K562 (cell line): ENCODE measurements at regions not wholly inside any gene's neighbourhood (a gene's known extent, or its start where the extent isn't known, plus 50 kb on each side); places are given as distances from the start of the nearest gene placed in this dataset.

Experiments used
- ATAC-seq: fragments of 200-7000 bp; cut with Tn5 transposase; 3 replicates; pipeline ENCODE4 v1.9.1; 2020; ENCODE audit warnings: moderate library complexity
- BruUV-seq: library from RNA; stranded (reverse); fragments of 400-500 nt; replicated peaks from 2 replicates; lab custom pipeline; 2021; lab: Mats Ljungman, UMichigan
- CTCF ChIA-PET: fragments of 300-600 bp; formaldehyde crosslinking; extraction: SDS; loops from one replicate; lab custom pipeline; 2021; ENCODE audit warnings: low intra/inter-chr PET ratio; lab: Yijun Ruan, JAX
- POLR2A ChIA-PET: fragments of 300-600, 350-650 bp; sonication (Branson Sonifier 250); formaldehyde crosslinking; extraction: SDS; loops from one replicate; lab custom pipeline; 2021; ENCODE audit warnings: antibody characterized with exemption, inconsistent platforms; lab: Yijun Ruan, JAX
- DNase-seq, 4 experiments: peaks; one replicate each; pipeline versions ENCODE4 v3.0.0 to v3.0.0-alpha.2; 2011 to 2018; ENCODE audit warnings: low spot score in 3 of 4, mixed read lengths in 3 of 4; ENCODE audit errors: extremely low read depth in 1 of 4
- FAIRE-seq: peaks from 2 replicates; lab custom pipeline; 2011; peaks lifted over from hg19 to GRCh38; lab: Jason Lieb, UNC
- H2AFZ ChIP-seq: 2 replicates; pipeline ENCODE4 v1.6.0; 2011; ENCODE audit warnings: low read depth, low read length, control low read depth, inconsistent platforms
- H3K27ac ChIP-seq: fragments of 200-600 bp; 3 replicates; pipeline ENCODE4 v1.8.0; 2011; ENCODE audit warnings: low read depth, mild to moderate bottlenecking, control low read depth, inconsistent platforms, low read length, moderate library complexity, mixed read lengths; ENCODE audit errors: extremely low read depth
- H3K27me3 ChIP-seq, 2 experiments: fragments of 300-600 bp in 1 of 2; 2 replicates in 1 of 2; 3 replicates in 1 of 2; pipeline versions ENCODE4 v1.6.0 to v1.8.0; 2011; ENCODE audit warnings: inconsistent platforms in 2 of 2, low read length in 2 of 2, mild to moderate bottlenecking in 1 of 2, mixed read lengths in 1 of 2, moderate library complexity in 1 of 2; ENCODE audit not compliant: control insufficient read depth in 2 of 2, insufficient read depth in 2 of 2
- H3K36me3 ChIP-seq: fragments of 300-600 bp; 3 replicates; pipeline ENCODE4 v1.8.0; 2011; ENCODE audit warnings: mild to moderate bottlenecking, low read length, inconsistent platforms; ENCODE audit not compliant: control insufficient read depth, insufficient read depth
- H3K4me1 ChIP-seq, 2 experiments: fragments of 200-600 bp in 1 of 2; replicated peaks in 1 of 2; 2 replicates in 1 of 2; 3 replicates in 1 of 2; pipeline versions ENCODE4 v1.5.1 to v1.8.0; 2011; ENCODE audit warnings: inconsistent platforms in 2 of 2, low read length in 2 of 2, mild to moderate bottlenecking in 1 of 2, mixed read lengths in 1 of 2, moderate library complexity in 1 of 2; ENCODE audit not compliant: control insufficient read depth in 2 of 2, insufficient read depth in 2 of 2
- H3K4me2 ChIP-seq: 2 replicates; pipeline ENCODE4 v1.6.1; 2011; ENCODE audit warnings: low read length, control low read depth, inconsistent platforms, mixed read lengths; ENCODE audit not compliant: insufficient read depth
- H3K4me3 ChIP-seq: fragments of 200-600 bp; sonication (generic), shearing (Covaris generic); 2 replicates; pipeline ENCODE4 v1.5.1; 2016; ENCODE audit warnings: control low read depth, inconsistent platforms
- H3K79me2 ChIP-seq: fragments of 200-600 bp; 3 replicates; pipeline ENCODE4 v1.8.0; 2011; ENCODE audit warnings: low read length, inconsistent platforms; ENCODE audit not compliant: control insufficient read depth, insufficient read depth
- H3K9ac ChIP-seq, 2 experiments: 2 replicates each; pipeline versions ENCODE4 v1.6.0 to v1.6.1; 2011; ENCODE audit warnings: low read depth in 2 of 2, low read length in 2 of 2, control low read depth in 1 of 2, inconsistent platforms in 1 of 2, mild to moderate bottlenecking in 1 of 2, mixed read lengths in 1 of 2; ENCODE audit not compliant: insufficient read depth in 1 of 2
- H3K9me1 ChIP-seq: one replicate; pipeline ENCODE4 v1.6.0; 2011; ENCODE audit warnings: inconsistent platforms, mild to moderate bottlenecking, low read length, moderate library complexity; ENCODE audit not compliant: control insufficient read depth, insufficient read depth
- H3K9me3 ChIP-seq: replicated peaks from 2 replicates; pipeline ENCODE4 v1.5.1; 2011; ENCODE audit warnings: low read depth, low read length, inconsistent platforms; ENCODE audit not compliant: control insufficient read depth, insufficient read depth
- H4K20me1 ChIP-seq: replicated peaks from 2 replicates; pipeline ENCODE4 v1.6.1; 2011; ENCODE audit warnings: low read length, inconsistent platforms, mixed read lengths; ENCODE audit not compliant: control insufficient read depth, insufficient read depth
- DNMT1 ChIP-seq: fragments of 450-650 bp; IDR thresholded peaks from 2 replicates; pipeline ENCODE4 v1.6.1; 2016; ENCODE audit warnings: antibody characterized with exemption, mild to moderate bottlenecking
- RAD51 ChIP-seq: fragments of 450-650 bp; IDR thresholded peaks from 2 replicates; pipeline ENCODE4 v1.7.1; 2016; ENCODE audit warnings: low read depth, mild to moderate bottlenecking, borderline replicate concordance
- SMAD3 ChIP-seq: fragments of 450-650 bp; formaldehyde crosslinking; conservative IDR thresholded peaks from 2 replicates; pipeline ENCODE4 v1.4.0; 2020; ENCODE audit warnings: mild to moderate bottlenecking
- TFAP4 ChIP-seq: sonication (generic); formaldehyde crosslinking; IDR thresholded peaks from 2 replicates; pipeline ENCODE4 v1.8.0; 2022; ENCODE audit warnings: missing genetic modification reagents, mild to moderate bottlenecking, moderate library complexity, borderline replicate concordance
- TRIM25 ChIP-seq: fragments of 450-650 bp; IDR thresholded peaks from 2 replicates; pipeline ENCODE4 v1.7.0; 2016; ENCODE audit warnings: borderline replicate concordance
- ZNF583 ChIP-seq: fragments of 250-450 bp; sonication (Bioruptor Pico); IDR thresholded peaks from 2 replicates; pipeline ENCODE4 v1.4.0; 2020
- WGBS: fragments of 100-300 bp; shearing (Covaris generic); methylation state at CpG from one replicate; pipeline ENCODE4 v1.1.6; 2016; ENCODE audit warnings: low coverage, mixed read lengths; ENCODE audit not compliant: insufficient coverage; ENCODE audit errors: missing lambda C conversion rate; 5-methylcytosine and 5-hydroxymethylcytosine counted together
- in situ Hi-C: fragments of 300-500 bp; cut with MboI; formaldehyde crosslinking; loops from 4 replicates; pipeline ENCODE4 v1.15.0; 2018; ENCODE audit warnings: inconsistent platforms, mixed read lengths
- intact Hi-C: fragments of 100-400 bp; cut with micrococcal nuclease; formaldehyde crosslinking; loops from 2 replicates; pipeline ENCODE4 v1.14.2; 2022

- CTCF ChIA-PET: no interaction called here
- BruUV-seq: no TSS peak
- ATAC-seq: no peak
- in situ Hi-C loops: no loop called here
- 2% methylated on average over 9 of the region's 10 CpGs for WGBS
- POLR2A ChIA-PET: no interaction called here
- H2AFZ ChIP-seq: no peak overlapping the region
- H3K27ac ChIP-seq: no peak overlapping the region
- H3K9me3 ChIP-seq: no peaks in the 10 kb centered on the region
- H3K36me3 ChIP-seq: no peaks in the 10 kb centered on the region
- no peak overlapping the region for H3K4me2 ChIP-seq
- intact Hi-C loops: no loop called here
- FAIRE-seq: no peak
- no peaks in the 10 kb centered on the region for H3K27me3 ChIP-seq
- H4K20me1 ChIP-seq: no peaks in the 10 kb centered on the region
- H3K9ac ChIP-seq: no peak overlapping the region
- no peaks in the 10 kb centered on the region for H3K4me1 ChIP-seq
- H3K4me3 ChIP-seq: no peak overlapping the region
- no peaks in the 10 kb centered on the region for H3K9me1 ChIP-seq
- no peak for DNase-seq
- H3K79me2 ChIP-seq: no peaks in the 10 kb centered on the region
- TF ChIP-seq DNMT1: no peak
- no peak for TF ChIP-seq ZNF583
- no peak for TF ChIP-seq SMAD3 (CRISPR knock-in tag)
- no peak for TF ChIP-seq TFAP4
- no peak for TF ChIP-seq TRIM25
- no peak for TF ChIP-seq RAD51
Measured at GRCh38 chr13:106277484-106278154, 257.8 kb downstream of the EFNB2 start.
